Karpas-422 (cell line): ENCODE measurements at regions not wholly inside any gene's neighbourhood (a gene's known extent, or its start where the extent isn't known, plus 50 kb on each side); places are given as distances from the start of the nearest gene placed in this dataset.

Experiments
- DNase-seq: peaks from one replicate; pipeline ENCODE4 v3.0.0-alpha.2; 2015
- H2AFZ ChIP-seq: fragments of 200-600 bp; sonication (generic); 2 replicates; pipeline ENCODE4 v1.6.1; 2014; ENCODE audit warnings: antibody characterized with exemption, low read length, mixed read lengths
- H3K27ac ChIP-seq: fragments of 200-600 bp; sonication (generic); 2 replicates; pipeline ENCODE4 v1.5.1; 2014; ENCODE audit warnings: mild to moderate bottlenecking, low read length, moderate library complexity
- H3K27me3 ChIP-seq: fragments of 200-600 bp; sonication (generic); 2 replicates; pipeline ENCODE4 v1.6.1; 2014; ENCODE audit warnings: low read length, mixed read lengths
- H3K36me3 ChIP-seq: fragments of 200-600 bp; sonication (generic); 2 replicates; pipeline ENCODE4 v1.6.1; 2014; ENCODE audit warnings: low read length, mixed read lengths; ENCODE audit not compliant: insufficient read depth
- H3K4me1 ChIP-seq: fragments of 200-600 bp; sonication (generic); 2 replicates; pipeline ENCODE4 v1.6.1; 2014; ENCODE audit warnings: mild to moderate bottlenecking, low read length, mixed read lengths
- H3K4me2 ChIP-seq: fragments of 200-600 bp; sonication (generic); 2 replicates; pipeline ENCODE4 v1.6.1; 2014; ENCODE audit warnings: low read length, low read depth, mild to moderate bottlenecking; ENCODE audit not compliant: poor library complexity, severe bottlenecking
- H3K4me3 ChIP-seq: fragments of 200-600 bp; sonication (generic); 2 replicates; pipeline ENCODE4 v1.5.1; 2014; ENCODE audit warnings: mild to moderate bottlenecking, antibody characterized with exemption, low read length, mixed read lengths
- H3K79me2 ChIP-seq: fragments of 200-600 bp; sonication (generic); 2 replicates; pipeline ENCODE4 v1.6.1; 2014; ENCODE audit warnings: mild to moderate bottlenecking, low read length, mixed read lengths
- H3K9ac ChIP-seq: fragments of 200-600 bp; sonication (generic); 2 replicates; pipeline ENCODE4 v1.6.0; 2014; ENCODE audit warnings: low read length
- H3K9me2 ChIP-seq: fragments of 200-600 bp; sonication (generic), shearing (Covaris generic); replicated peaks from 2 replicates; pipeline ENCODE4 v1.6.0; 2014; ENCODE audit warnings: mild to moderate bottlenecking, low read length, moderate library complexity; ENCODE audit not compliant: insufficient read depth
- H3K9me3 ChIP-seq: fragments of 300-700, 200-600 bp; sonication (generic); 2 replicates; pipeline ENCODE4 v1.6.1; 2014; ENCODE audit warnings: low read length, mixed read lengths
- H4K20me1 ChIP-seq: fragments of 200-600 bp; sonication (generic); 2 replicates; pipeline ENCODE4 v1.6.1; 2014; ENCODE audit warnings: mild to moderate bottlenecking, antibody characterized with exemption, low read length, low read depth; ENCODE audit not compliant: insufficient read depth

GRCh38 chr2:220509096-220509757, 881.8 kb downstream of the SLC4A3 start:
- DNase-seq = no peak
- H2AFZ ChIP-seq = no peak overlapping the region
- H3K9ac ChIP-seq = no peak overlapping the region
- no peak overlapping the region for H3K4me2 ChIP-seq
- H3K36me3 ChIP-seq = no peaks in the 10 kb centered on the region
- no peaks in the 10 kb centered on the region for H3K9me3 ChIP-seq
- H4K20me1 ChIP-seq = no peaks in the 10 kb centered on the region
- no peaks in the 10 kb centered on the region for H3K9me2 ChIP-seq
- H3K27me3 ChIP-seq = no peaks in the 10 kb centered on the region
- no peak overlapping the region for H3K4me3 ChIP-seq
- no peaks in the 10 kb centered on the region for H3K4me1 ChIP-seq
- no peaks in the 10 kb centered on the region for H3K79me2 ChIP-seq
- no peak overlapping the region for H3K27ac ChIP-seq

- Histone ChIP-seq H3K27me3 (no peaks in the 10 kb centered on the region), H3K9me3 (no peaks in the 10 kb centered on the region), H3K4me3 (no peak overlapping the region), H3K4me2 (no peak overlapping the region), H3K27ac (no peak overlapping the region), H3K9ac (no peak overlapping the region), H3K79me2 (no peaks in the 10 kb centered on the region), H3K36me3 (no peaks in the 10 kb centered on the region), H3K4me1 (no peaks in the 10 kb centered on the region), H3K9me2 (no peaks in the 10 kb centered on the region), H4K20me1 (no peaks in the 10 kb centered on the region), H2AFZ (no peak overlapping the region)
- DNase-seq = no peak
Measured at GRCh38 chr2:220509966-220510365, 882.5 kb downstream of the SLC4A3 start.

DNA sequence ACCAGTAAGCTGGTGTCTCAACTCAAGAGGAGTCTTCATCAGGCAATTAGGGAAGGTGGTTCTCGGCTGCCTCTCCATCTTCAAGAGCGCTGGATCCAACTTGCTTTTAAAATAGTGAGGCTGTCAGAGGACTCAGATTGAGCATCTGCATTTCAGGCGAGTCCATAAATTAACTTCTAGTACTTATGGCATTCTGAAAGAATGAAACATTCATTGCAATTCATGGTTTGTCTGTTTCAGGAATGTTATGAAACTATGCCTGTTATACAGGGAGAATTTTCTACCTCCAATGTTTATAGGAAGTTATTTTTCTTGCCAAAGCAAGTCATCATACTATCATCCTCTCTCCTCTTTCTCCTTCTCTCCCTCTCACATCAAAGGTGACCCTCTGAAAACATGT, 883.2 kb downstream of the SLC4A3 start:
- Histone ChIP-seq H3K36me3 (no peaks in the 10 kb centered on the region), H3K4me1 (no peaks in the 10 kb centered on the region), H3K4me2 (no peak overlapping the region), H3K27ac (no peak overlapping the region), H3K9me2 (no peaks in the 10 kb centered on the region), H2AFZ (no peak overlapping the region), H3K9me3 (no peaks in the 10 kb centered on the region), H4K20me1 (no peaks in the 10 kb centered on the region), H3K27me3 (no peaks in the 10 kb centered on the region), H3K9ac (no peak overlapping the region), H3K79me2 (no peaks in the 10 kb centered on the region), H3K4me3 (no peak overlapping the region)
- no peak for DNase-seq

DNA sequence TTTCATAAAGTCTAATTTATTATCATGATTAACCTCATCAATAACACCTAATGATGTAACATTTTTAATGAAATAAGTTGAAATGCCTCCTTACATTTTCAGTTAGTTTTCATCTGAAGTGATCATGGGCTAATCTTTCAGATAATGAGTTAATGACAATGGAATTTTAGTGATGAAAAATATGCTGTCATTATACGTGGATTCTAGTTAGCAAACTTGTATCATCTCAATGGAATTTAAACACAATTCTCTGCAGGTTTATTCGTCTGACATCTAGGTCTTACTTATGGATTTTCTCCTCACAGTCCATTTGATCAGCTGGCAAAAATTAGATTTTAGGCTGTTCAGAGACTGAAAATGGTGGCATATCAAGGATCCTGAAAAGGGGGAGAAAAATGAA, 885.0 kb downstream of the SLC4A3 start:
- Histone ChIP-seq H3K27me3 (no peaks in the 10 kb centered on the region), H3K4me3 (no peak overlapping the region), H3K9me3 (no peaks in the 10 kb centered on the region), H3K9ac (no peak overlapping the region), H3K79me2 (no peaks in the 10 kb centered on the region), H4K20me1 (no peaks in the 10 kb centered on the region), H3K4me2 (no peak overlapping the region), H3K36me3 (no peaks in the 10 kb centered on the region), H3K27ac (no peak overlapping the region), H3K4me1 (no peaks in the 10 kb centered on the region), H3K9me2 (no peaks in the 10 kb centered on the region), H2AFZ (no peak overlapping the region)
- DNase-seq = no peak

DNA sequence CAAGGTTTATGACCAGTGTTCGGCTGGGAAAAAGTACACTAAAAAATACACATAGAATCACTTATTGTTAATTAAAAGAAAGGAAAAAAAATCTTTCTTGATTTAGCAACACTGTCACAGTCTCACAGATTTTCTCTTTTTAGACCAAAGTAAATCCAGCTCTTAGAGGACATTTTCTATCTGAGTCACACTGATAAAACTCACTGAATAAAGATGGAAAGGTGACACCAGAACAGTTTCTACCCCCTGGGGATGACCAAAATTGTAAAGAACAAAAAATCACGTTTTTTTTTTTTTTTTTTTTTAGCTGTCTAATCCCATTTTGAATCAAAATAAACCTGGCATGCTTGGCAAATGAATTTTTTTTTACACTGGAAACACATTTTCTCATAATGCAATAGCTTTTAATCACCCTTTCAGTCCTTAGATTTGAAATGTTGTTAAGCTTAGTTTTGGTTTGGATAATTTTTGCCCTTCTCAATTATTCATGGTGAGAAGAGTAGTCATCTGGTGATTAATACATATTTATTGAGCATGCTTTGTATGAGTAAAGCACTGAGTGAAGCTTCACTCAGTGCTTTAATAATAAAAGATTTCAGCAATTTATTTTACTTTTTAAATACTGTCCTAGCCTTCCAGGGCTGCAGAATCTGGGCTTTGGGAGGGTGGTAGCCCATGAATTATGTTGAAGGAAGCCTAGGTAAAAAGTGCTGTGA, 886.3 kb downstream of the SLC4A3 start:
- H4K20me1 ChIP-seq = no peaks in the 10 kb centered on the region
- H3K4me2 ChIP-seq = no peak overlapping the region
- no peaks in the 10 kb centered on the region for H3K79me2 ChIP-seq
- H2AFZ ChIP-seq = no peak overlapping the region
- no peak overlapping the region for H3K27ac ChIP-seq
- H3K4me3 ChIP-seq = no peak overlapping the region
- H3K9me2 ChIP-seq = no peaks in the 10 kb centered on the region
- H3K4me1 ChIP-seq = no peaks in the 10 kb centered on the region
- no peaks in the 10 kb centered on the region for H3K9me3 ChIP-seq
- DNase-seq = no peak
- H3K36me3 ChIP-seq = no peaks in the 10 kb centered on the region
- no peak overlapping the region for H3K9ac ChIP-seq
- no peaks in the 10 kb centered on the region for H3K27me3 ChIP-seq

- no peaks in the 10 kb centered on the region for H3K36me3 ChIP-seq
- H4K20me1 ChIP-seq = no peaks in the 10 kb centered on the region
- no peak overlapping the region for H3K9ac ChIP-seq
- H3K4me2 ChIP-seq = no peak overlapping the region
- H3K27me3 ChIP-seq = no peaks in the 10 kb centered on the region
- H3K4me3 ChIP-seq = no peak overlapping the region
- DNase-seq = no peak
- H3K9me3 ChIP-seq = no peaks in the 10 kb centered on the region
- no peak overlapping the region for H2AFZ ChIP-seq
- no peaks in the 10 kb centered on the region for H3K4me1 ChIP-seq
- H3K9me2 ChIP-seq = no peaks in the 10 kb centered on the region
- H3K27ac ChIP-seq = no peak overlapping the region
- H3K79me2 ChIP-seq = no peaks in the 10 kb centered on the region
Measured at GRCh38 chr2:220521551-220521950, 894.1 kb downstream of the SLC4A3 start.

DNA sequence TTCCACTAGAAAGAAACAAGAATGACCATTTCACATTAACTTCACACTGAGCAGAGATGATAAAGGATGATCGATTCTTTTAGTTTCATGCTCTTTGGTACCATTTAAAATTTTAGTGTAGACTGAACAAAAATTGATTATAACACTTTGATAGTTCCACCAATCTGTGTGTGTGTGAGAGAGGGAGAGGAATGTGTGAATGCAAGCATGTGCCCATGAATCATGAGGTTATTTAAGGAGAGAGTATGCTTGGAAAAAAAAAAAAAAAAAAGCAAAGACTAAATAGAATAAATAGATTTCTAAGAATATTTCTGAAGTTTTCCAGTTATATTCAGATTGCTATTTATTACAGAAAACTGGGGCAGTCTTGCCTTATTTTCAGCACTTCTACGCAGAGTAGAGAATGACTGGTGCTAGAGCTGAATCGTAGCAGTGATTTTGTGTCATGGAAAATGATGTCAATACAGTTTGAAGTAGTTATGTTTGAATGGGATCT, 900.8 kb downstream of the SLC4A3 start:
- Histone ChIP-seq H3K79me2 (no peaks in the 10 kb centered on the region), H3K4me2 (no peak overlapping the region), H3K9me3 (no peaks in the 10 kb centered on the region), H3K27me3 (no peaks in the 10 kb centered on the region), H3K9ac (no peak overlapping the region), H3K4me3 (no peak overlapping the region), H3K9me2 (no peaks in the 10 kb centered on the region; the same call in 1 of the 2 replicates), H3K4me1 (no peaks in the 10 kb centered on the region), H3K27ac (no peak overlapping the region), H3K36me3 (no peaks in the 10 kb centered on the region), H4K20me1 (no peaks in the 10 kb centered on the region), H2AFZ (no peak overlapping the region)
- no peak for DNase-seq

DNA sequence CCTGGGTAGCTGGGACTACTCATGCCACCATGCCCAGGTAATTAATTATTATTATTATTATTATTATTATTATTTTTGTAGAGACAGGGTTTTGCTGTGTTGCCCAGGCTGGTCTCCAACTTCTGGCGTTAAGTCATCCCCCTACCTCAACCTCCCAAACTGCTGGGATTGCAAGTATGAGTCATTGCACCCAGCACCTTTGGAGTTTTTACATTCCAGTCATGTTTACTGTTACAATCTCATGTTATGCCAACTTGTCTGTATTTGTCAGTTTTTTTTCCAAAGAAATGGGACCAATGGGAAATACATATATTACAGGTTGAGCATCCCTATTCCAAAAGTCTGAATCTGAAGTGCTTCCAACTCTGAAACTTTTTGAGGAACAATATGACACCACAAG, 903.8 kb downstream of the SLC4A3 start:
- Histone ChIP-seq H3K79me2 (no peaks in the 10 kb centered on the region), H3K9me3 (peaks cover 5% of the 10 kb centered on the region; the same call in 1 of the 2 replicates), H3K27me3 (no peaks in the 10 kb centered on the region), H2AFZ (no peak overlapping the region), H3K9me2 (no peaks in the 10 kb centered on the region; the same call in 1 of the 2 replicates), H3K36me3 (no peaks in the 10 kb centered on the region), H3K4me1 (no peaks in the 10 kb centered on the region), H3K4me3 (no peak overlapping the region), H4K20me1 (no peaks in the 10 kb centered on the region), H3K4me2 (no peak overlapping the region), H3K9ac (no peak overlapping the region), H3K27ac (no peak overlapping the region)
- no peak for DNase-seq
